8988T (cell line): ENCODE measurements at regions not wholly inside any gene's neighbourhood (a gene's known extent, or its start where the extent isn't known, plus 50 kb on each side); places are given as distances from the start of the nearest gene placed in this dataset.

Source experiments
- DNase-seq: peaks from one replicate; pipeline ENCODE4 v3.0.0; 2011

DNA sequence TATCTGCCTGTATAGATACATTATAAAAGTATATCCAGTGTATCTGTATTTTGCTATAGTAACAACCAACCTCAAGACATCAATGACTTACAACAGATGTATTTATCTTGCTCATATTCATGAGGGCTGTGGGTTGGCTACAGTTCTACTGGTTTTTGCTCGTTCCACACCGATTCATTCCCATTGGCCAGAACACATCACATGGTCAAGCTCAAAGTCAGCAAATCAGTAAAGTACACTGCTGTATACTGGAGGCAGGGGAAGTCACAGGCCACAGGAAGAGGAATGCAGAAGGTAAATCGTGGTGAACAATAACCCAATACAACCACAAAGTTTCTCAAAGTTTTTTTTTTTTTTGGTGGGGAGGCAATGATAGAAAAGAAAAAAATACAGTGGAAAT is 180.0 kb upstream of the CDKN3 start:
- no peak for DNase-seq

DNA sequence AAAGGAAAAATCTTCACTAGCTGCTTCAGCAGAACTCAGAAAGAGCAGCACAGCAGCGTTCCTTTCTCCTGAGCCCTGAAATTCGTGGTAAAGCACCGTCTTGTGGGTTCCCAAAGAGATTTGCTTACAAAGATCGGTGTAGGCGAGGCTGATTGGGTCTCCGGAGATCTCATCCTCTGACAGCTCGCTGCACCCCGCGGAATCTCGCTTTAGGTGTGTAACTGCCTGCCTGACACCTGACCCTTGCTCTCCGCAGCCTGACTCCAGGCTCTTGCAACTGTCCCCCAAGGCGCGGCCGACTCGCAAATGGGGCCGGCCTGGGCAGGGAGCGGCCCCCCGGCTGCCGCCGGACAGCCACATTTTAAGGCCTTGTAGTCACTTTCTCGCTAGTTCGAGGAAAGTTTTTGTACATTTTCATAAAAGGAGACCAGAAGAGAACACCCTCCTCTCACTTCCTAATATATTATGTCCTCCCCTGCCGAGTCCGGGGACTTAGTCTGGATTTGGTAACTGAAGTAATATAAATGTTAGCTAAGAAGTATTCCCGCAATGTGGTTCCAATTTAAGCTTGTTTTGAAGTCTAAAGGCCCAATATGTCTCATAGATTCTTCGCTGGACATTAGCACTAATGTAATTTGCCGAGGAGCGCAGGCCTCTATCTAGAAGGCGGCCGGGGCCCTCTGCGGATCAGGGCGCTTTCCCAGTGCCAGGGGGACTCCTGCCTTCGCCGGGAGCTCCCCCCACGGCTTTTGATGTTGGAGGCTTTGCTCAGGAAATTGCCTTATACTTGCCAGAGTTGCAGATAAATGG is 177.3 kb upstream of the CDKN3 start:
- no peak for DNase-seq

DNA sequence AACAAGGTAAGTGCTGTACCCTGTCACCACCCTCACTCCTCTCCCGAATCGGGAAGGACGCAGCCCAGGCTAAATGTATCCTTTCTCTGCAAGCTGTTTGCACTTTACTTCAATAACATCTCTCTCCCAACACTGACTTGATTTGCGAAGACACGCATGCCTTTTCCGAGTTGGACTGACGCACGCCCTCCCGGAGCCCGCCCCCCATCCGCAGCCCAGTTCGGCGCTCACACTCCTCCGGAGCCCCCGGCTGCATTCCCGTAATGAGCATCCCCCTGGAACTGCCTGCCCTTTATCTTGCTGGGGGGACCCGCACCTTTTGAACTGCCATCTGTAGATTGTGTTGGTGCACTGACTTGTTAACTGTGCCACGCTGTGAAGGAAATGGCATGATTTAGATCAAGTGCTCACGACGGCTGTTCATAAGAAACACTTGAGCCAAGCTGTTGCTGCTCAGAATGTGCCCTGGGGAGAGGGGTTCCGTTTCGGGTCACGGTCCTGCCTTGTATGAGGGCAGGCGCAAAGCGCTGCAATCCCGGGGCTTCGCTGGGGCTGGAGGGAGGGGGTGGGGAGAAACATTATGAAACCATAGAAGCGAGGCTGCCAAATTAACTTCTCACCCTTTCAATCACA is 176.6 kb upstream of the CDKN3 start:
- DNase-seq = no peak

DNA sequence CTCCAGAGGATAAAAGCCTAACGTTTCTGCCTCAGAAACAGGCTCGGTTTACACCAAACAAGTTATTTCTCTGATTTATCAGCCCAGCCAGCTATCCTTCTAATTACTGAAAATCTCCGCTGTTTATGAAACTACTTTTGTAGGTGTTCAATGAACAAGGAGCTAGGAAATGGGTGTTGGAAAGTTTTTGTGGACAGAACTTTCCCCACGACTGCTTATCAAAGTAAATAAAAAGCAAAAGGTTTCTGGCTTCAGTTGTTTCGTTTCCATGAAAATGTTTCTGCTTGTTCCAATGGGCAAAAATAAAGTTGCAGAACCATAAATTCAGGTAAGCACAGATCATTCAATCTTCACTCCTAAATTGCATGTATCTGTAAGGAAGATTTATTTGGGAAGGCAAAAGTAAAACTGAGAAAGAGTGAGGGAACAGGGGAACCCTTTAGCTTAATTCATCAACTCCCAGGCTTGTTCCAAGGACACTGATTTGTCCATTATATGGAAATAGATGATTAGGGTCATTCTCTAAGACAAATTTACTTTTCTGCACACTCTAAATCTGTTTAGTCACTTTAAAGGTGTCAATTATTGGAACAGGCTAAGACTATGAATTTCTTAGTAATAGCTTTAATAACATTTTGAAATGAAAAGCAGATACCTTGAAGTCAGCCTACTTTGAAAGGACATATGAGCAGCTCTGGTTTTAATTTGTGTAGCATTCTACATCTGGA is 175.9 kb upstream of the CDKN3 start:
- DNase-seq = no peak

DNA sequence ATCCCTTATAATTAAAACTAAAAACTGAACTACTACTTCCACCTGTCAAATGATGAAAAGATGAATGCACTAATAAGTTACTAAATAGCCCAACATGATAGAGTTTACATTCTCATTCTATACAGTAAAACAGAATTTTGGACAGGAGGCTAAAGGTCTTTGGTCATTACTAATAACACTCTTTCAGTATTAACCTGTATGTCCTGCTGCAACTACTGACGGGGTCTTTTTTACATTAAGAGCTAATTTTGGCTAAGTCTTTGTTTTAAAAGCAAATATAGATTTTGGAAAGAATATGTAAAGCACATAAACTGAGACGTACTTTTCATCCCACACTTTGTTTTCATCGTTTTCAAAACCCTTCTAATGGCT is 175.4 kb upstream of the CDKN3 start:
- DNase-seq = no peak

DNA sequence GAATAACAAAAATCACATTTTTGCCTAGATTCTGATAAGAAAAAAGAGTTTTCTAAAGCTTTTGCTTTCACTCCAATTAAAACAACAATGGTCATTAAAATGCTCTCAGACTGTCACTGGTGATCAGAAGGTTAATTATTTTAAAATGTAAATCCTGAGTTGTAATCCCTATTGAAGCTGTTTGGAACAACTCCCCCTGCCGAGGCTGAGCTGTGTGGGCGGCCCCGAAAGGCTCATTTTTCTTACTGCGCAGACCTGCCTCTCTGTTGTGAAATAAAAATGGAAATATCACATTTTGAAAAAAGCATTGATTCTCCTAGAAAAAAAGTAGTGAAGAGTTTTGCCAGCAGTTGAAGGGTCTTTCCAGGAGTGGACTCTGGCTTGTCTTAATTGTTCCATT is 174.8 kb upstream of the CDKN3 start:
- DNase-seq = no peak

DNA sequence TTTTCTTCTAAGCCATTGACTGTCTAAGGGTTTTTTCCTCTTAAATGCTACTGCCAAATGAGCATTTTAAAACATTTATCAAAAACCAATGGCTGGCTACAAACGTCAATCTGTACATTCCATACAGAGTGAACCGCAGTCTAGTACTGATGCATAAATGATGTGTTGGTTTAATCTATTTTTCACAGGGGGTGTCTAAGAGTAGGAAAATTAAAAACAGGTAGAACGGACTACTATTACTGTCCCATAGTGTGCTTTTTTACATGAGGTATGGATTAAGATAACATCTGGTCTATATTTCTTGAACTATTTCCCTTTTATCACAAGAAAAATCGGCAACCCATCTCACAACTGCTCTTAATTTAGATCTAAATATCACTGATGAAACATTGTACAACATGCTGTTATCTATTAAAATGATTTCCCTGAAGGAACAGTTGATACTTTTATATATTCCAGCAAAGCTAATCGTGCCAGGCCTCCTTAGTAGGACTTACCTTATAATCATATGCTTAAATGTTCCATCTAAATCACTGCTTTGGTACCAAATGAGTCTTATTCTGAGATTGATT is 172.9 kb upstream of the CDKN3 start:
- no peak for DNase-seq

DNA sequence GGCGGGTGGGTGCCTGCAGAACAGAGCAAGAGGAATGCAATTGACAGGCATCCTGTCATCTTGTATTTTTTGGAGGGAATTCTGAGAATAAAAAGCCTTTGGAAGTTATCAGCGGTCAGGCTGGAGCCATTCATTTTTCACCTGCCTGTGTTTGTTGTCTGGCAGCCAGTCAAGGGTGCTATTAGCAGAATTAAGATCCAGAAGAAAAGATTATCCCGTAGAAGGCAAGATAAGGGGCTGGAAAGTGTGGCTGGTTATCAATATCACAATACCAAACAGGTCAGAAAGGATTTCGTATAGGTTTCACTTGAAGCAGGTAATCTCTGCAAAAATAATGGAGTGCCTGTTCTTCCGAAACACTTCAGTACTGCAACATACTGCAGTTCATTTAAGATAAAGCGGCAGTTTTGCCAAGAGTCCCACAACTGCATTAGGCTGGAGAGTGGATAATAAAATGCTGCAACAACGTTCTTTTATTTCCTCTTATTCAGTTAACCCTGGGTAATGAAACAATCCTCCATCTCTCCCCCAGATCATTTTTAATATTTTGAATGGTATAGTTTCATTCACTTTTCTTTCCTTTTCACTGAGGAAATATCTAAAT is 171.2 kb upstream of the CDKN3 start:
- DNase-seq = no peak

DNA sequence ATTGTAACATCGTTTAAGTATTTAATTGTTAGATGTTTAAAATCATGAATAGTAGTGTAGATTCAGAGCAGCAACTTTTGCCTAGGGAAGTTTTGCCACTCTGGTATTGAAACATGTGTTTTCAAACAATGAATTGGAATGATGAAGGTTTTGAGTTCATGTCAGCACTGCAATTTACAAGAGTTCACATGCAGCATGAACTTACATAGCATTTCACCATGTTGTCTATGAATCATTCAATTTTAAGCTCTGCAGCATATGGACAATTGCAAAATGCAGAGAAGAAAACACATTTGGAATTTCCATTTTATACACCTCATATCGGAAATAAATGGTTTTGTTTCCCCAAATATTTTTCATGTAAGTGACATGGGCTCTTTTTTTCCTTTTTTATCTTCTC is 170.7 kb upstream of the CDKN3 start:
- no peak for DNase-seq

DNA sequence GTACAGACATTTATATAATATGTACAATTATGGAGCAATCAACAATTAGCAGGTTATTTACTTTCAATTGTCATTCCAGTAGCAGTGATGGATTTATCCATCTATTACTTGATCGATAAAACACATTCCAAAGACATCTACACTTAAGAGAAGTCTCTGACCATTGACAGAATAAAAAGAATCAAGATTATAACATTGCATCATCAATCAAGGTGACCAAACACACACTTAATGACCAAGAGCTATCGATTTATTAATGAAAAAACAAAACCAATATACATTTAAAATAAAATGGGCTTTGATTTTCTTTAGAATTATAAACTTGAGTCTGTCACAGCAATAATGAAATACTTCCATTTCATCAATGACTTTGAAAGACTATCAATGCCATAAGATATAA is 170.2 kb upstream of the CDKN3 start:
- no peak for DNase-seq

DNA sequence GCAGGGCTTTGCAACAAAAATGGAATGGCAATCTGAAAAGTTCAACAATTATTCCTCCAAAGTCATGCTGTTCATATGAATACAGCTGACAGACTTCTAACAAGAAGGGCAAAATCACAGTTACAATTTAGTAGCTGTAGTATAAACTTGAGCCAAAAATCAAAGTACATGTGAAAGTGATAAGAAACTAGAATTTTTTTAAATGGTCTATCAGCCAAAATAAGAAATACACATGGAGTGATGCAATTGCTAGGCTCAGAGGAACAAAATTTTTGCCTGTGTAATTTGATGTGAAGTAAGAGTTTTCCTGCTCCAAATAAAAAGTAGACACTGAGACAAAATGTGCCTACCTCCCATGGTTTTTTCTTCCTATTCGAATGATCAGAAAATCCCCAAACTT is 167.7 kb upstream of the CDKN3 start:
- no peak for DNase-seq

DNA sequence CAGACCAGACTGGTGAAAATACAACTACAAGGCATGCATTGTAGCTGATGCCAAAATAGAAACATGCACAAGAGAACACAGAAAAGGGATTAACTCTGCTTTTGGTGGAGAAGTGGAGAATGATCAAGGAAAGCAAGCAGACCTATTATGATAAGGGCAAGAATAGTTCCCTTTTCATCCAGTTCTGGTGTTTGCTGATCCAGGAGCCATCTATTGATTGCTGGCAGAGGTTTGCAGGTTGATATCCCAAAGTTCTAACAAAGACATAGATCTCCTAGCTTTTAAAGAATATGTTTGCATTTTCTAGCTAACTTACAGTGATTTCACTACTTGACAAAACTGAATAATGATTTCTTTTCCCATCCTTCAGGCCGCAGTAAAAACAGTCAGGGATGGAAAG is 166.2 kb upstream of the CDKN3 start:
- no peak for DNase-seq

DNA sequence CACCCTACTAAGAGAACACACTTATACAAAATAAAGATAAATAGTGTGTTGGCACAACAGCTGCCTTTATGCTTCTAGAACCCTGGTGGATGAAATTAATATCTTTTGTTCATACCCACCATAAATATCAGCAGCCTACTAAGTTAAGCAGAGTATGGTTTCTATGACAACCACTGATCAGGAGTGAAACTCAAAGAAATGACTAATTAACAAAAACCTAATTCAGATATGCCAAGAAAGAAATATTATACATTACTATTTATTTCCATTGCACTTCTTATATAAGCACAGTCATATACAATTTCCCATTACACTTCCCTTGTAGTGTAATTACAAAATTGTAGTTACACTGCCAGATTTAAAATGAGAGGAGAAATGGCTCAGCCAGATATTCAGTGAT is 164.1 kb upstream of the CDKN3 start:
- DNase-seq = no peak

DNA sequence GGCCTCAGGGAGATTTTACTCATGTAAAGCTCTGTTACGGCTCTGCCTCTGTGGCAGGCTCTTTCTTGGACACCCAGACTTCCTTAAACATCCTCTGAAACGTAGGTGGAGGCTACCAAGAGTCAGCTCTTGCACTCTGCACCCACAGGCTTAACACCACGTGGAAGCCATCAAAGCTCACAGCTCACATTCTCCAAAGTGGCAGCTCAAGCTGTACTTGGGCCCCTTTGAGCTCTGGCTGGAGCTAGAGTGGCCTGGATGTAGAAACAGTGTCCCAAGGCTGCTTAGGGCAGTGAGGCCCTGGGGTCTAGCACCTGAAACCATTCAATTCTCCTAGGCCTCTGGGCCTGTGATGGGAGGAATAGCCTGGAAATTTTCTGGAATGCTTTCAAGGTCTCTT is 155.3 kb upstream of the CDKN3 start:
- no peak for DNase-seq

DNA sequence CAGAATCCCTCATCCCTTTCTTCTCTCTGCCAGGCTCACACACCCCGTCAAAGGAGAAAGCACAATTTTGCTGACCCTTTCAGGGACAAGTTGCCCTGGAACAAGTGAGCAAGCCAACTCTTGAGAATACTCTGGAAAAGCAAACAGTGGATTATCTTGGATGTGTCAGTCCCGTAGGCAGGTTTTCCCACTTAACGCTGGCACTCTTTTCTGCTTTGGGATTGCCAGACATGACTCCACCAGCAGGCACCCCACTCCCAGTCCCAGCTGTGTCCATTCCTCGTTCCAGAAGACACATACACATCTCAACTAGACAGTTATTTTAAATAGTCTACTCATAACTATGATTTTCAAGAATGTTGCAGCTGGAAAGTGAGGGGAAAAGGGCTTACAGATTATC is 145.5 kb upstream of the CDKN3 start:
- DNase-seq = no peak

DNA sequence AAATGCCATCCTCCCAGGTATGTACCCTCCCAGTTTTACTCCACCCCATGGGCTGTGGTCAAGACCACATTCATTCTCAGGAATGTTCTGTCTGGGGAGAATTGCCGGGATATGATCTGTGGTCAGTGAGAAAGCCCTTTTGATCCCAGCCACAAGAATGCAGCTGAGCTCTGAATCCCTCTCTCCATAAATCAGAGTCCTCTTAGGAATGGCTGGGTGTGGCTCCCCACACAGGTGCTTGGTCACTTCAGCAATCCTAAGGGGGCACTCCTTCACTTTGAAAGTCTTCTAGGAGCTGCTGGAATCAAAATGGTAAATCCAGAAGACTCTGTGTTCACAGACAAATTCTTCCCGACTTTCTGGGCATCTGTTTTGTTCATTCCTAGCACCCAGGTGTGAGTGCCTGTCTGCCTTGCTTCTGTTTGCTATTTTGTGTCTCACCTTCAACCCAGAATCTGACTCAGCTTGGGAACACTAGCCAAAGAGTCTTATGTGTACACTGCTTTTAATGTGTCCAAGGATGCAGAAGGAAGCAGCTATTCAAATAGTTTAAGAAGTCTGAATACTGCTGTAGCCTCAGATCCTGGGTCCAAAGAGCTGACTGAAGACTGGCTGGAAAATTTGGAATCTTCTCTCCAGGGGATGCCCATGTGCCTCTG is 144.6 kb upstream of the CDKN3 start:
- no peak for DNase-seq

DNA sequence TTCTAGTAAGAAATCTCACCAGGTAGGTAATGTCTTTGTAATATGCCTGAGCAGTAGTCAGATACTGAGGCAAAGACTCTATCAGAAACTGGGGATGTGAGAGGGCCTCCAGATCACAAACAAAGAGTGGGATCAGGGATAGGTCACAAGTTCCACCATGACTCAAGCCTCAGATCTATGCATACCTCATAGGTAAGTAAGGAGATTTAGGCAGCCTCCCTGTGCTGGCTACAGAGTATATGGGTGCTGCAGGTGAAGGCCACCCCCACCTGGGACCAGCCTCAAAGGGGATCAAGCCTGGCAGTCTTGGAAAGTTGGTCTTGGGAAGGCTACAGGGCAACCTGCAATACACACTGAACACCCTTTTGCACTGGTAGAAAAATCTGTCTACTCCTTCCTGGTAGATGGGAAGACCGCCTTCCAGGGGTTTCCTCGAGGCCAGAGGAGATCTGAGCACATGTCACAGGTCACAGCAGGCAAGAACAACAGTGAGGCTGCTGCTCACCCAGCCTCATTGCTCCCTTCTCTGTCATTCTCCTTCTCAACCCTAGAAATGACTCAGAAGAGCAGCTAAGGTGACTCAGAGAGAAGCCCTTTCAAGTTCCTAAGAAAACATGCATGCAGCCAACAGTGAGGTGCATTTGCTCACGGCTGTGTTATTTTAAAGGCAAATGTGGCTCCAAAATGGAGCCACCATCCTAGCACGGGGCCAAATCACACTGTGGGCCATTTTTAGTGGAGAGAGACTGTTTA is 143.4 kb upstream of the CDKN3 start:
- DNase-seq = no peak

DNA sequence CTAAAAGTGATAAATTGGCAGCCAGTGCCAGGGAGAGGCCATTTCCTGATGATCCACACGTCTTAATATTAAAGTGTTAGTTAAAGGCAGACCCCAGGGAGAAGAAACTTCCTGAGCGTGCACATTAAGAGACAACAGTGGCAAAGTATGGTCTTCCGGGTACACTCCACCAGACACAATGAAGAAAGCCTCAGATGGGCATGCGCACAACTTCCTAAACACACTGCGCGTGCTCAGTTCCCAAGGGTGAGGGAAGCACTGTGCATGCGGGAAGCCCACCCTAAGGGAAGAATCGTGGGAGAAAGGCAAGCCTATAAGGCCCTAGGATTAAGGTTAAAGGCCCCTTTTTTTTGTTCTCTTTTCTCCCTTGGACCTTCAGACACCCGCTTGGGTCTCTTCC is 140.7 kb upstream of the CDKN3 start:
- no peak for DNase-seq

DNA sequence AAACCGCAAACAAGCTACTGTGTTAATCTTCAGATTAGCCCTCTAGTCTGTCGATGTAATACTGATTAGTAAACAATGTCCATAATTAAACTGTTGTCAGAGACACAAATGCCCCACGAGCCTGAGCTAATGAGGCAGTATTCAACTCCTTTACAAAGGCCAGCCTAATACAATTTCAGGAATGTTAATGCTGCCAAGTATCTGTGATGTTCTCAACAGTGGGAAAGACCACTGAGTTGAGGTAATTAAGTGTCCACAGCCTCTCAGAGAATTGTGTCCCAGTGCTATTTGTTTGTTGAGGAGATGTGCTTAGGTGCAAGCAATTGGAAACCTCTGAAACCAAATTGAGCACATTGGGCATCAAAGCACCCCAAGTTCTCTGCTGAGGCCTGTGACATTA is 139.4 kb upstream of the CDKN3 start:
- DNase-seq = no peak

DNA sequence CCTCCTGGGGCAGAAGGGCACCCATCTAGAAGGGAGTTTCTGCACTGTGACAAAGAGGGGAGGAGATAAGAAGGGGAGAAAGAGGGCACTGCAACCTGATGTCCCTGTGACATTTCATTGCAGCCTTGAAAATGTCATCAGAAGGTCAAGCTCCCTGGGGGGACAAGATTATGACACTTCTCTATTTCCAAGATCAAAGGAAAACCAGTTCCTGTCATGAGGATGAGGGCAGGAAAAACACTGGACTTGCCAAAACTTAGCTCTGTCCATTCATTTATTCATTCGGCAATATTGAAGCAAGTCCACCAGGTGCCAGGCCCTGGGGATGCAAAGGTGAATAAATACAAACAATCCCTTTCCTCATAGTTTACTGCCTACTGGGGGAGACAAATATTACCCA is 138.4 kb upstream of the CDKN3 start:
- DNase-seq = no peak

DNA sequence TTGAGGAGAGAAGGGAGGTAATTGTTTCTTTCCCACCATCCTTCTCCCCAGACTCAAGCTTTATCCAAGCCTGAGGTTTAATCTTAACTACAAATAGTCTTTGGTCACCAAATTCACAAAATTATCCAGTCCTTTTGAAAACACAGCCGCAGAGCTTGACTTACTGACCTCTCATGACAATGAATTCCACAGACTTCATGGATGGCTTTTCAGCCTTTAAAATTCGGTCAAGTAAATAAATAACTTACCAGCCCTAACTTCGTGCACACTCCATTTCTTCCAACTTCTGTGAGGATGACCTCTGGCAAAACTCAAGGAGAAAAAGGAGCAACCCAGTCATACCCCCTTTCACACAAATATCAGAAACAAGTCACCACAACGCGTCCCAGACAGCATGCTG is 137.0 kb upstream of the CDKN3 start:
- DNase-seq = no peak

DNA sequence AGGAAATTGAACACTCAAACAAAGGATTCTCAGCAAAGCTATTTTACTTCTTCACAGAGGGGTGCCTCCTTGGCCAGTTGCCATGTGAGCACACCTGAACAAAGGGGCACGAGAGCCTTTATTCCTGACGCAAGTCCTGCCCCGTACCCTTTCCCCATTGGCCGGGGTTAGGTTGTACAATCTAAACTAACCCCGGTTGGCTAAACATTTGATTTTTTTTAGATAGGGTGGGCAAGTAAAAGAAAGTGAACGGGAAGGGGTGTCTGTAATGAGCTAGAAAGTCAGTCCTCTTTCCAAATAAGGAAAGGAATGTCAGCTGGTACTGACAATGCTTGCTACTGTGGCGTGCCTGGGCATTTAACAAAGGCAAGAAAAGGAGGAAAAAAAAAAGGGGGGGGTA is 135.5 kb upstream of the CDKN3 start:
- no peak for DNase-seq
